ENCODE measurements at regions not wholly inside any gene's neighbourhood (a gene's known extent, or its start where the extent isn't known, plus 50 kb on each side); places are given as distances from the start of the nearest gene placed in this dataset.

DNA sequence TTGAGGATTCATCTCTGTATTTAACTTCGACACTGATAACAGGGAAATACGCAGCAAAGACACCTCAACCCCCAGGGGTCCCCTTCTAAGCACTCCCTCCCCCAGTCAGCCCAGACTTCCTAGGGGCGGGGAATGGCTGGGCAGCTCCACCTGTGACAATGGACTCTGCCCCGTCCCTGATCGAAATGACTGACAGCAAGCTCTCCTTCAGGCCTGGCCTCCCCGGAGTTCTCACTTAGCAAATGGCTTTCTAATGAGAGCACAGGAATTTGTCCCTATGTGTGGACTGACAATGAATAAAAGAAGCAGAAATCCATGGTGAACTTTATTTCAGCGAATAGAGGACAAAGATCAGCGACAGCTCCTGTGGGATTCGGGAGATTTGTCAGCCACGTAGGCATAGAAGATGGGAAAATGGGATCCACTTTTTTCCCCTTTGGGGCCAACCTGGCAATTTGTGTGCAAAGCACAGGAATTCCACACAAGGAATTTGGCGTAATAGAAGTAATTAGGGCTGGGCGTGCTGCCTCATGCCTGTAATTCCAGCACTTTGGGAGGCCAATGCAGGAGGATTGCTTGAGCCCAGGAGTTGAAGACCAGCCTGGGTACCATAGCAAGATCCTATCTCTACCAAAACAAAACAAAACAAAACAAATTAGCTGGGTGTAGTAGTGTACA lies 63.8 kb downstream of the TNFAIP2 start (continued):
- TF ChIP-seq, protein P1, sequence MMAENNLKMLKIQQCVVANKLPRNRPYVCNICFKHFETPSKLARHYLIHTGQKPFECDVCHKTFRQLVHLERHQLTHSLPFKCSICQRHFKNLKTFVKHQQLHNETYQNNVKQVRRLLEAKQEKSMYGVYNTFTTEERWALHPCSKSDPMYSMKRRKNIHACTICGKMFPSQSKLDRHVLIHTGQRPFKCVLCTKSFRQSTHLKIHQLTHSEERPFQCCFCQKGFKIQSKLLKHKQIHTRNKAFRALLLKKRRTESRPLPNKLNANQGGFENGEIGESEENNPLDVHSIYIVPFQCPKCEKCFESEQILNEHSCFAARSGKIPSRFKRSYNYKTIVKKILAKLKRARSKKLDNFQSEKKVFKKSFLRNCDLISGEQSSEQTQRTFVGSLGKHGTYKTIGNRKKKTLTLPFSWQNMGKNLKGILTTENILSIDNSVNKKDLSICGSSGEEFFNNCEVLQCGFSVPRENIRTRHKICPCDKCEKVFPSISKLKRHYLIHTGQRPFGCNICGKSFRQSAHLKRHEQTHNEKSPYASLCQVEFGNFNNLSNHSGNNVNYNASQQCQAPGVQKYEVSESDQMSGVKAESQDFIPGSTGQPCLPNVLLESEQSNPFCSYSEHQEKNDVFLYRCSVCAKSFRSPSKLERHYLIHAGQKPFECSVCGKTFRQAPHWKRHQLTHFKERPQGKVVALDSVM (CRISPR knock-in tag; IDR thresholded peaks at IDR 0.05): peak; percentile 66; the same call in 1 of the 2 replicates
- TF ChIP-seq, protein P2, sequence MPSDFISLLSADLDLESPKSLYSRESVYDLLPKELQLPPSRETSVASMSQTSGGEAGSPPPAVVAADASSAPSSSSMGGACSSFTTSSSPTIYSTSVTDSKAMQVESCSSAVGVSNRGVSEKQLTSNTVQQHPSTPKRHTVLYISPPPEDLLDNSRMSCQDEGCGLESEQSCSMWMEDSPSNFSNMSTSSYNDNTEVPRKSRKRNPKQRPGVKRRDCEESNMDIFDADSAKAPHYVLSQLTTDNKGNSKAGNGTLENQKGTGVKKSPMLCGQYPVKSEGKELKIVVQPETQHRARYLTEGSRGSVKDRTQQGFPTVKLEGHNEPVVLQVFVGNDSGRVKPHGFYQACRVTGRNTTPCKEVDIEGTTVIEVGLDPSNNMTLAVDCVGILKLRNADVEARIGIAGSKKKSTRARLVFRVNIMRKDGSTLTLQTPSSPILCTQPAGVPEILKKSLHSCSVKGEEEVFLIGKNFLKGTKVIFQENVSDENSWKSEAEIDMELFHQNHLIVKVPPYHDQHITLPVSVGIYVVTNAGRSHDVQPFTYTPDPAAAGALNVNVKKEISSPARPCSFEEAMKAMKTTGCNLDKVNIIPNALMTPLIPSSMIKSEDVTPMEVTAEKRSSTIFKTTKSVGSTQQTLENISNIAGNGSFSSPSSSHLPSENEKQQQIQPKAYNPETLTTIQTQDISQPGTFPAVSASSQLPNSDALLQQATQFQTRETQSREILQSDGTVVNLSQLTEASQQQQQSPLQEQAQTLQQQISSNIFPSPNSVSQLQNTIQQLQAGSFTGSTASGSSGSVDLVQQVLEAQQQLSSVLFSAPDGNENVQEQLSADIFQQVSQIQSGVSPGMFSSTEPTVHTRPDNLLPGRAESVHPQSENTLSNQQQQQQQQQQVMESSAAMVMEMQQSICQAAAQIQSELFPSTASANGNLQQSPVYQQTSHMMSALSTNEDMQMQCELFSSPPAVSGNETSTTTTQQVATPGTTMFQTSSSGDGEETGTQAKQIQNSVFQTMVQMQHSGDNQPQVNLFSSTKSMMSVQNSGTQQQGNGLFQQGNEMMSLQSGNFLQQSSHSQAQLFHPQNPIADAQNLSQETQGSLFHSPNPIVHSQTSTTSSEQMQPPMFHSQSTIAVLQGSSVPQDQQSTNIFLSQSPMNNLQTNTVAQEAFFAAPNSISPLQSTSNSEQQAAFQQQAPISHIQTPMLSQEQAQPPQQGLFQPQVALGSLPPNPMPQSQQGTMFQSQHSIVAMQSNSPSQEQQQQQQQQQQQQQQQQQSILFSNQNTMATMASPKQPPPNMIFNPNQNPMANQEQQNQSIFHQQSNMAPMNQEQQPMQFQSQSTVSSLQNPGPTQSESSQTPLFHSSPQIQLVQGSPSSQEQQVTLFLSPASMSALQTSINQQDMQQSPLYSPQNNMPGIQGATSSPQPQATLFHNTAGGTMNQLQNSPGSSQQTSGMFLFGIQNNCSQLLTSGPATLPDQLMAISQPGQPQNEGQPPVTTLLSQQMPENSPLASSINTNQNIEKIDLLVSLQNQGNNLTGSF (CRISPR knock-in tag; IDR thresholded peaks at IDR 0.05): no peak
- no peak for TF ChIP-seq ZNF256 (CRISPR knock-in tag; conservative IDR thresholded peaks at IDR 0.05)
- no peak for TF ChIP-seq FOSL2 (CRISPR knock-in tag; IDR thresholded peaks at IDR 0.05)
- TF ChIP-seq TEAD3 (CRISPR knock-in tag; optimal IDR thresholded peaks at IDR 0.05; ENCODE audit: borderline replicate concordance): peak; percentile 70
- TF ChIP-seq ZBTB8A (CRISPR knock-in tag; IDR thresholded peaks at IDR 0.05; ENCODE audit: borderline replicate concordance, low read depth): no peak
- TF ChIP-seq ZNF136 (CRISPR knock-in tag; IDR thresholded peaks at IDR 0.05; ENCODE audit: low read depth): no peak
- TF ChIP-seq POLR2A (IDR thresholded peaks at IDR 0.05; ENCODE audit: insufficient read depth in 1 of 2, low read depth in 2 of 2, low read length in 2 of 2): no peak
- TF ChIP-seq ZNF644 (CRISPR knock-in tag; IDR thresholded peaks at IDR 0.05; ENCODE audit: low read depth): 0 out of 2 replicates have a peak, but pooled peaks have one; percentile 19
- TF ChIP-seq ZFP36 (IDR thresholded peaks at IDR 0.05; ENCODE audit: borderline replicate concordance, low read depth, low read length, partially characterized antibody): no peak
- TF ChIP-seq HDAC2 (CRISPR knock-in tag; IDR thresholded peaks at IDR 0.05): peak; percentile 57
- TF ChIP-seq HNF4A (CRISPR knock-in tag; IDR thresholded peaks at IDR 0.05): peak; percentile 85
- TF ChIP-seq GATAD2A (CRISPR knock-in tag; IDR thresholded peaks at IDR 0.05): peak; percentile 66; the same call in 1 of the 2 replicates
- TF ChIP-seq ZSCAN29 (CRISPR knock-in tag; conservative IDR thresholded peaks at IDR 0.05): no peak
- no peak for TF ChIP-seq SMYD3 (CRISPR knock-in tag; IDR thresholded peaks at IDR 0.05)
- TF ChIP-seq ZNF326 (CRISPR knock-in tag; IDR thresholded peaks at IDR 0.05; ENCODE audit: borderline replicate concordance): no peak
- TF ChIP-seq ELF3 (CRISPR knock-in tag; IDR thresholded peaks at IDR 0.05): 0 out of 2 replicates have a peak, but pooled peaks have one; percentile 40
- TF ChIP-seq ELF4 (CRISPR knock-in tag; IDR thresholded peaks at IDR 0.05; ENCODE audit: borderline replicate concordance): no peak
- TF ChIP-seq, protein P3, sequence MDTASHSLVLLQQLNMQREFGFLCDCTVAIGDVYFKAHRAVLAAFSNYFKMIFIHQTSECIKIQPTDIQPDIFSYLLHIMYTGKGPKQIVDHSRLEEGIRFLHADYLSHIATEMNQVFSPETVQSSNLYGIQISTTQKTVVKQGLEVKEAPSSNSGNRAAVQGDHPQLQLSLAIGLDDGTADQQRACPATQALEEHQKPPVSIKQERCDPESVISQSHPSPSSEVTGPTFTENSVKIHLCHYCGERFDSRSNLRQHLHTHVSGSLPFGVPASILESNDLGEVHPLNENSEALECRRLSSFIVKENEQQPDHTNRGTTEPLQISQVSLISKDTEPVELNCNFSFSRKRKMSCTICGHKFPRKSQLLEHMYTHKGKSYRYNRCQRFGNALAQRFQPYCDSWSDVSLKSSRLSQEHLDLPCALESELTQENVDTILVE (CRISPR knock-in tag; IDR thresholded peaks at IDR 0.05): no peak
- no peak for TF ChIP-seq NFYC (CRISPR knock-in tag; IDR thresholded peaks at IDR 0.05)
- TF ChIP-seq, protein P4, sequence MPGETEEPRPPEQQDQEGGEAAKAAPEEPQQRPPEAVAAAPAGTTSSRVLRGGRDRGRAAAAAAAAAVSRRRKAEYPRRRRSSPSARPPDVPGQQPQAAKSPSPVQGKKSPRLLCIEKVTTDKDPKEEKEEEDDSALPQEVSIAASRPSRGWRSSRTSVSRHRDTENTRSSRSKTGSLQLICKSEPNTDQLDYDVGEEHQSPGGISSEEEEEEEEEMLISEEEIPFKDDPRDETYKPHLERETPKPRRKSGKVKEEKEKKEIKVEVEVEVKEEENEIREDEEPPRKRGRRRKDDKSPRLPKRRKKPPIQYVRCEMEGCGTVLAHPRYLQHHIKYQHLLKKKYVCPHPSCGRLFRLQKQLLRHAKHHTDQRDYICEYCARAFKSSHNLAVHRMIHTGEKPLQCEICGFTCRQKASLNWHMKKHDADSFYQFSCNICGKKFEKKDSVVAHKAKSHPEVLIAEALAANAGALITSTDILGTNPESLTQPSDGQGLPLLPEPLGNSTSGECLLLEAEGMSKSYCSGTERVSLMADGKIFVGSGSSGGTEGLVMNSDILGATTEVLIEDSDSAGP (CRISPR knock-in tag; IDR thresholded peaks at IDR 0.05; ENCODE audit: borderline replicate concordance): no peak

Data from HepG2 (cell line).